HEK293 (cell line): ENCODE measurements at regions not wholly inside any gene's neighbourhood (a gene's known extent, or its start where the extent isn't known, plus 50 kb on each side); places are given as distances from the start of the nearest gene placed in this dataset.

Experiments
- ATF2 ChIP-seq: fragments of 450-650 bp; formaldehyde crosslinking; IDR thresholded peaks from 2 replicates; pipeline ENCODE4 v1.5.1; 2016; ENCODE audit warnings: missing biosample characterization, missing genetic modification characterization, low read depth
- HIC1 ChIP-seq: fragments of 450-650 bp; formaldehyde crosslinking; IDR thresholded peaks from 2 replicates; pipeline ENCODE4 v1.5.1; 2016; ENCODE audit warnings: missing biosample characterization, missing genetic modification characterization
- HOXC10 ChIP-seq: sonication (generic); formaldehyde crosslinking; IDR thresholded peaks from 2 replicates; pipeline ENCODE4 v1.8.1; 2023; ENCODE audit warnings: mild to moderate bottlenecking, missing genetic modification reagents
- INSM2 ChIP-seq: fragments of 450-650 bp; formaldehyde crosslinking; IDR thresholded peaks from 2 replicates; pipeline ENCODE4 v1.5.1; 2016; ENCODE audit warnings: missing biosample characterization, missing genetic modification characterization
- PRDM2 ChIP-seq: fragments of 450-650 bp; formaldehyde crosslinking; IDR thresholded peaks from 2 replicates; pipeline ENCODE4 v1.5.1; 2016; ENCODE audit warnings: missing biosample characterization, missing genetic modification characterization, borderline replicate concordance
- SCRT1 ChIP-seq: fragments of 450-650 bp; formaldehyde crosslinking; IDR thresholded peaks from 2 replicates; pipeline ENCODE4 v1.5.1; 2016; ENCODE audit warnings: missing biosample characterization, missing genetic modification characterization, borderline replicate concordance
- SETDB1 ChIP-seq: IDR thresholded peaks from one replicate; pipeline ENCODE4 v1.6.1; 2017; ENCODE audit warnings: mild to moderate bottlenecking, low read length, moderate library complexity, mixed read lengths; ENCODE audit not compliant: insufficient read length
- TSHZ1 ChIP-seq: fragments of 450-650 bp; formaldehyde crosslinking; IDR thresholded peaks from 2 replicates; pipeline ENCODE4 v1.5.1; 2016; ENCODE audit warnings: missing biosample characterization, missing genetic modification characterization, borderline replicate concordance
- ZEB2 ChIP-seq: fragments of 450-650 bp; formaldehyde crosslinking; IDR thresholded peaks from 2 replicates; pipeline ENCODE4 v1.5.1; 2016; ENCODE audit warnings: missing biosample characterization, missing genetic modification characterization
- ZFHX2 ChIP-seq: fragments of 450-650 bp; formaldehyde crosslinking; conservative IDR thresholded peaks from 2 replicates; pipeline ENCODE4 v1.5.1; 2016; ENCODE audit warnings: missing biosample characterization, missing genetic modification characterization
- ZNF114 ChIP-seq: fragments of 450-650 bp; formaldehyde crosslinking; IDR thresholded peaks from 2 replicates; pipeline ENCODE4 v1.5.0; 2017; ENCODE audit warnings: missing biosample characterization, missing genetic modification characterization
- ZNF157 ChIP-seq: fragments of 450-650 bp; formaldehyde crosslinking; IDR thresholded peaks from 2 replicates; pipeline ENCODE4 v1.5.1; 2016; ENCODE audit warnings: missing biosample characterization, missing genetic modification characterization
- ZNF2 ChIP-seq: fragments of 450-650 bp; formaldehyde crosslinking; IDR thresholded peaks from 2 replicates; pipeline ENCODE4 v1.5.1; 2016; ENCODE audit warnings: missing biosample characterization, missing genetic modification characterization
- ZNF302 ChIP-seq: fragments of 450-650 bp; formaldehyde crosslinking; IDR thresholded peaks from 2 replicates; pipeline ENCODE4 v1.5.1; 2016; ENCODE audit warnings: missing biosample characterization, missing genetic modification characterization, low read depth
- ZNF433 ChIP-seq: fragments of 450-650 bp; formaldehyde crosslinking; IDR thresholded peaks from 2 replicates; pipeline ENCODE4 v1.5.1; 2016; ENCODE audit warnings: missing biosample characterization, missing genetic modification characterization, low read depth
- ZNF600 ChIP-seq: fragments of 450-650 bp; formaldehyde crosslinking; IDR thresholded peaks from 2 replicates; pipeline ENCODE4 v1.5.1; 2016; ENCODE audit warnings: missing biosample characterization, missing genetic modification characterization
- ZNF623 ChIP-seq: fragments of 450-650 bp; formaldehyde crosslinking; IDR thresholded peaks from 2 replicates; pipeline ENCODE4 v1.5.1; 2016; ENCODE audit warnings: missing biosample characterization, missing genetic modification characterization
- ZNF639 ChIP-seq: fragments of 450-650 bp; formaldehyde crosslinking; IDR thresholded peaks from 2 replicates; pipeline ENCODE4 v1.5.1; 2016; ENCODE audit warnings: missing biosample characterization, missing genetic modification characterization
- ZNF645 ChIP-seq: fragments of 450-650 bp; formaldehyde crosslinking; IDR thresholded peaks from 2 replicates; pipeline ENCODE4; 2016; ENCODE audit warnings: missing biosample characterization, missing genetic modification characterization
- ZNF660 ChIP-seq: fragments of 450-650 bp; IDR thresholded peaks from 2 replicates; pipeline ENCODE4 v1.5.1; 2018; ENCODE audit warnings: missing biosample characterization, mild to moderate bottlenecking, missing genetic modification characterization
- ZNF670 ChIP-seq: fragments of 450-650 bp; formaldehyde crosslinking; IDR thresholded peaks from 2 replicates; pipeline ENCODE4 v1.5.1; 2016; ENCODE audit warnings: missing biosample characterization, missing genetic modification characterization, low read depth
- ZNF777 ChIP-seq: fragments of 450-650 bp; formaldehyde crosslinking; IDR thresholded peaks from 2 replicates; pipeline ENCODE4 v1.5.1; 2017; ENCODE audit warnings: missing biosample characterization, missing genetic modification characterization, borderline replicate concordance

GRCh38 chr6:154613137-154613676, 102.7 kb upstream of the CNKSR3 start (continued):
- peak; percentile 89 for TF ChIP-seq TSHZ1 (tag by site-specific recombination)
- peak; percentile 87 for TF ChIP-seq ATF2 (tag by site-specific recombination)
- TF ChIP-seq ZEB2 (tag by site-specific recombination): peak; percentile 96
- TF ChIP-seq ZNF2: peak; percentile 25; the same call in 1 of the 2 replicates
- TF ChIP-seq ZFHX2 (tag by site-specific recombination): peak; percentile 74
- TF ChIP-seq ZNF670 (tag by site-specific recombination): no peak
- no peak for TF ChIP-seq SETDB1
- TF ChIP-seq ZNF660 (tag by site-specific recombination): peak; percentile 93
- no peak for TF ChIP-seq SCRT1 (tag by site-specific recombination)
- TF ChIP-seq HOXC10 (CRISPR knock-in tag): no peak
- no peak; the same call in 1 of the 2 replicates for TF ChIP-seq ZNF623 (tag by site-specific recombination)
- TF ChIP-seq ZNF639: peak; percentile 97
- no peak for TF ChIP-seq ZNF433
- TF ChIP-seq ZNF777 (tag by site-specific recombination): no peak
- no peak for TF ChIP-seq ZNF645 (tag by site-specific recombination)
- TF ChIP-seq ZNF114: no peak
- TF ChIP-seq ZNF157: no peak
- TF ChIP-seq INSM2 (tag by site-specific recombination): peak; percentile 93
- TF ChIP-seq PRDM2 (tag by site-specific recombination): no peak
- peak; percentile 92 for TF ChIP-seq ZNF600
- TF ChIP-seq HIC1 (tag by site-specific recombination): peak; percentile 76
- no peak for TF ChIP-seq ZNF302 (tag by site-specific recombination)
